NCI-H524 treated with DMSO at 0.1 percent for 48 hours (cell line): ENCODE measurements at regions not wholly inside any gene's neighbourhood (a gene's known extent, or its start where the extent isn't known, plus 50 kb on each side); places are given as distances from the start of the nearest gene placed in this dataset.

Experiments used
- DNase-seq: peaks from one replicate; lab custom pipeline; 2025; lab: John Stamatoyannopoulos, UW

- DNase-seq, result no peak
Observed at GRCh38 chr6:225907-226306, 66.4 kb upstream of the DUSP22 start.

- DNase-seq, result no peak
Observed at GRCh38 chr6:226516-227073, 65.7 kb upstream of the DUSP22 start.

GRCh38 chr6:227074-227782, 65.1 kb upstream of the DUSP22 start:
- DNase-seq, result no peak

- DNase-seq, result no peak
Observed at GRCh38 chr6:227812-228338, 64.4 kb upstream of the DUSP22 start.

- DNase-seq, result no peak
Observed at GRCh38 chr6:228881-229651, 63.2 kb upstream of the DUSP22 start.

GRCh38 chr6:231779-232178, 60.5 kb upstream of the DUSP22 start:
- DNase-seq, result no peak

GRCh38 chr6:232982-233640, 59.2 kb upstream of the DUSP22 start:
- no peak for DNase-seq

- no peak for DNase-seq
Observed at GRCh38 chr6:234706-235372, 57.4 kb upstream of the DUSP22 start.

- no peak for DNase-seq
Observed at GRCh38 chr6:235763-236360, 56.4 kb upstream of the DUSP22 start.

GRCh38 chr6:236519-236918, 55.8 kb upstream of the DUSP22 start:
- DNase-seq, result no peak

GRCh38 chr6:240151-240550, 52.1 kb upstream of the DUSP22 start:
- no peak for DNase-seq

GRCh38 chr6:241336-241865, 50.9 kb upstream of the DUSP22 start:
- no peak for DNase-seq
